Inflammatory macrophage treated with lipopolysaccharide for 1 hour (primary cell): ENCODE measurements at regions not wholly inside any gene's neighbourhood (a gene's known extent, or its start where the extent isn't known, plus 50 kb on each side); places are given as distances from the start of the nearest gene placed in this dataset.
"Not testable (repeated sequence)": the region's sequence is repeated elsewhere in the genome, so short reads cannot be mapped to it uniquely, and the experiment has no call there.

Experiments used
- DNase-seq, 2 donors: peaks; one replicate each; pipeline ENCODE4 v3.0.0-alpha.2; 2020 to 2022

DNA sequence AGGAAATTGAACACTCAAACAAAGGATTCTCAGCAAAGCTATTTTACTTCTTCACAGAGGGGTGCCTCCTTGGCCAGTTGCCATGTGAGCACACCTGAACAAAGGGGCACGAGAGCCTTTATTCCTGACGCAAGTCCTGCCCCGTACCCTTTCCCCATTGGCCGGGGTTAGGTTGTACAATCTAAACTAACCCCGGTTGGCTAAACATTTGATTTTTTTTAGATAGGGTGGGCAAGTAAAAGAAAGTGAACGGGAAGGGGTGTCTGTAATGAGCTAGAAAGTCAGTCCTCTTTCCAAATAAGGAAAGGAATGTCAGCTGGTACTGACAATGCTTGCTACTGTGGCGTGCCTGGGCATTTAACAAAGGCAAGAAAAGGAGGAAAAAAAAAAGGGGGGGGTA is 135.5 kb upstream of the CDKN3 start:
- DNase-seq: no peak

GRCh38 chr14:54266616-54267015 is 130.2 kb upstream of the CDKN3 start:
- DNase-seq: not testable (repeated sequence)

DNA sequence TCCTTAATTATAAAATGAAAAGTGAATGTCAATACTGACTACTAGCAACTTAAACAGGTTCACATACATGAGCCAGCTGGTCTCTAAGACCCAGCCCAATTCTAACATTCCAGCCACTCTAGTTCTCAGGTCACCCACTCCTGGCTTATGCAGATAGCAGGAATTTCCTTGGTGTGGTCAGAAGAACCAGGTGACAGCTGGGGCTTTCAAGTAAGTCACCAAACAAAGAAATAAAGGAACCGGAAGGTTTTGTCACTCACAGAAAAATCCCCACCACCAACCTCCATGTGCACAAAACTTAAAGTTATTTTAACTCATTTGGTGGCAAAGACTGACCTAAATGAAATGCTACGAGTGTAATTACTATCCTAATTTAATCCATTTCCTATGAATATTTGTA is 129.6 kb upstream of the CDKN3 start:
- peak in 1 of 2 donors; percentile 69 for DNase-seq

GRCh38 chr14:54275997-54276725 is 120.6 kb upstream of the CDKN3 start:
- no peak for DNase-seq

GRCh38 chr14:54278087-54278486 is 118.7 kb upstream of the CDKN3 start:
- no peak for DNase-seq

- DNase-seq: no peak
These were observed 118.0 kb upstream of the CDKN3 start for GRCh38 chr14:54278665-54279295.

DNA sequence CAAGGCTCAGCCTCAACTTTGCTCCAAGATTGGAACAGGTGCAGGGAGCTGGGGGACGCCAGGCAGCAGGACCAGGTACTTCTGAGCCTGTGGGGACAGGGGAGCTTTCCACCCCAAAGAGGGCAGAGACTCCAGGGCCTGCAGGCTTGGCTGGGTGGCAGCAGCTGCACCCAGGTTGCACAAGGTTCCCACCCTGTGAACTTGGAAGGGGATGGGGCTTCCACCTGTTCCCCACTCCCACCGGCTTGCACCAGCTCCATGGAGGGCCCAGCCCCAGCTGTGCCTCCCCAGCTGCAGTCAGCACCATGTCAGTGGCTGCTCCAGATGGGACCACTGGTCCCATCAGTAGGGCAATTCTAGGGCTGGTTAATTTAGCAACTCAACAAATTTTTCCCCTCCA is 114.0 kb upstream of the CDKN3 start:
- no peak for DNase-seq

DNA sequence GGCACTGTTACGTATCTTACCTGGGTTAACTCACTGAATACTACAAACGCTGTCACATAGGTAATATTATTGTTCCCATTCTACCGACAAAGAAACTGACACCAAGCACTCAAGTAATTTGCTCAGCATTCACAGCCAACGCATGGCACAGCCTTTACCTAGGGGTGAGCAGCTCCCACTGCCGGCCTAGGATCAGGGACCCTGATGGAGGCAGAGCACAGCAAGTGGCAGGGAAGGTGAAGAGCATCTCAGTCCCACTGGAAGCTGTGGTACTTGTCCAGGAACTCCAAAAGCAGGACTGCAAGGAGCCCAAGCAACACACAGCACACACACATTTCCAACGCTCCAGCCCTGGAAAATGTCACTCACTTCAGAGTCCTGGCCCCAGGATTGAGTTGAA is 111.8 kb upstream of the CDKN3 start:
- DNase-seq: no peak

GRCh38 chr14:54291491-54292191 is 105.2 kb upstream of the CDKN3 start:
- no peak for DNase-seq

DNA sequence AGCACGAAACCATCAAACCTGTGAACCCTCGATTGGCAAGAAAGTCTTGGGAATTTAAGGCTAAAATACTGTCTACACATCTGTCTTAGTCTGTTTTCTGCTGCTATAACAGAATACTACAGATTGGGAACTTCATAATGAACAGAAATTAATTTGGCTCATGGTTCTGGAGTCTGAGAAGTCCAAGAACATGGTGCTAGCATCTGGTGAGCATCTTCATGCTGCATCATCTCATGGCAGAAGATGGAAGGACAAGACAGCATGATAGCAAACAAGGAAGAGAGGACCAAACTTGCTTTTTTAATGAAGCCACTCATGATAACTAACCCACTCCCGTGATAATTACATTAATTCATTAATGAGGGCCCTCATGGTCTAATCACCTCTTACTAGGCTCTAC is 102.0 kb upstream of the CDKN3 start:
- no peak for DNase-seq

DNA sequence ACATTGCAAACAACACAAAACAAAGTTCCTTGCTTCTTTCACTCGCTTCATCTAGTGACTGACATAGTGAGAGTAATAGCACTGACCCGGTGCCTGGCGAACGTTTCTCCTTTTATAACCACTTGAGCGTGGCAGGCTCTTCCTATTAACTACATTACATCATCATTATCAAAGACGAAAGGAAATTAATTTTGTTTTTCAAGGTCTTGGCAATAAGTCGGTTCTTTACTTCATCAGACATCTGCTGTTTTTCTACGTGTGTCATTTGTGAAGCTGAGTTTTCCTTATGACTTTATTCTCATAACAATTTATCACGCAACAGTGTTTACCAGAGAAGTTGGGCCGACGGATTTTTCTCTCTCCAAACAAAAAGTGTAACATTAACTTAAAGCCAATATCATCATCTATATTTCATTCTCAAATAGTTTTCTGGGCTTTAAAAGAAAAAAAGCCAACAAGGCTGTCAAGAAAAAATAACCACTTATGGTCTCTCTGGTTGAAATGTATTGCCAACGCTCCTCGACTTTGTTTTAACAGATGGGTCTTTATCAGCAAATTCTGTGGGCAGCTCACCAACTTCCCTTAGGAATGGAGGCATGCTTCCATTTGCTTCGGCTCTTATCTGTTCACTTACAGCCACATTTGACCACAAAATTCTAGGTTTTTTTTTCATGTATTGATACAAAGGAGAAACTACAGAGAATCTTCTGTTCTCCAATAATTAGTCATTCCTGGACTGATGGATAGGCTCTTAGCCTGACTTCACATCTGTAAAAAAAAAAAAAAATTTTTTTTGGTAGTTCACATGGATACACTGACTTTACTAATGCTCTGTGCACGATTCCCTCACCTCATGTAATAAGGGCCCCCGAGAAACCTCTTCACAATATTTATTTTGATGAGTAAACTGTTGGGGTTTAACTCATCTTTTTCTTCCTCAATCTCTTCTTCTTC is 97.1 kb upstream of the CDKN3 start:
- DNase-seq: no peak

DNA sequence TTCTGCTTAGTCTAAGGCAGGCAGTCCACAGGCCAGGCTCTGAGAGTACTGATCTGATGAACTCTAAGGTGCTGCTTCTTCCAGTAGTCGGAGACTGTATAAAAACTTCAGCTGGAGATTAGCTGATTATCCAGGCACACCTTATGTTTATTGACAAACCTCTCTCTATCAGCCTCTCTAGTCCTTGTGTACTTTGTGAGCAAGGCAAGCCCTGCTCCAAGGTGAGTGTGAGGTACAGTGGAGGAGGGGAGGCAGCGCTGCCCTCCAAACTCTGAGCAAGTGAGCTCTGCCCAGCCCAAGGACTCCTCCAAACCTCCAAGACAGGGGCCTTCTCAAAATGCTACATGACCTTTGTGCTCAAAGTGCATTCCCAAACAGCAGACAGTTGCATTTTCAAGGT is 95.9 kb upstream of the CDKN3 start:
- DNase-seq: no peak

GRCh38 chr14:54301359-54301758 is 95.4 kb upstream of the CDKN3 start:
- peak; percentile 49 to 68 for DNase-seq

DNA sequence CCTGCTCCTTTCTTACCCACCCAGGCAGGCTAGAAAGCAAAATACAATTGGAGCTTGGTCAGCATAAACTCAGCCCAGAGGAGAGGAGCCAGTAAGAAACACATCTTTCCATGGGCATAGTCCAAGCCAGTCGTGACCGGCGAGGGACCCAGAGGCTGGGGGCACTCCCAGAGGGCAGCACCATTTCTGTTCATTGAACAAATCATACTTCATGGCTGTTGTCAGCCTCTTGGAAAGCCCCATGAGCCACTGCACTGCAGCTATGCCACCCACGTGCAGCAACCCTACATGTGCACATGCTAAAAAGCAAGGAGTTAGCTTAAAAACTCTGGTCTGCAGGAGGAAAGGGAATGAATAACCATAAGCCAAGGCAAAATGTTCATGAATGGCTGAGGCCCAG is 90.0 kb upstream of the CDKN3 start:
- no peak for DNase-seq

DNA sequence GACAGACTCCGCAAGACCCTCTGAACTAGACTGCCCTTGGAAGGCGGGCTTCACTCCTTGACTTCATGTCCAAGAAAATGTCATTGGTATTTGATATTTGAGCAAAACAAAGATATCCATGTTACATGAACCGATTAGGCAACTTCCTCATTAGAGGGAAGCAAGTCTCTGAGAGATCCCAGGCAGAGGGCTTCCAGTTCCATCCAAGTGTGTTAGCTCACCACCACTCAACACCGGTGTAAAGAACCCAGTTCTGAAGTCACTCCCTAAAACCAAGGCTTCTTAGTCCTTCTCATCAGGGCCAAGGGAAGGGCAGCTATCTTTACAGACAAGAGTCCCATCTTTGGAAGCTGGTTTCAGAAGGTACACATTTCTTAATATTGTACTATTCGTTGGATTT is 87.2 kb upstream of the CDKN3 start:
- peak in 1 of 2 donors; percentile 4 for DNase-seq

DNA sequence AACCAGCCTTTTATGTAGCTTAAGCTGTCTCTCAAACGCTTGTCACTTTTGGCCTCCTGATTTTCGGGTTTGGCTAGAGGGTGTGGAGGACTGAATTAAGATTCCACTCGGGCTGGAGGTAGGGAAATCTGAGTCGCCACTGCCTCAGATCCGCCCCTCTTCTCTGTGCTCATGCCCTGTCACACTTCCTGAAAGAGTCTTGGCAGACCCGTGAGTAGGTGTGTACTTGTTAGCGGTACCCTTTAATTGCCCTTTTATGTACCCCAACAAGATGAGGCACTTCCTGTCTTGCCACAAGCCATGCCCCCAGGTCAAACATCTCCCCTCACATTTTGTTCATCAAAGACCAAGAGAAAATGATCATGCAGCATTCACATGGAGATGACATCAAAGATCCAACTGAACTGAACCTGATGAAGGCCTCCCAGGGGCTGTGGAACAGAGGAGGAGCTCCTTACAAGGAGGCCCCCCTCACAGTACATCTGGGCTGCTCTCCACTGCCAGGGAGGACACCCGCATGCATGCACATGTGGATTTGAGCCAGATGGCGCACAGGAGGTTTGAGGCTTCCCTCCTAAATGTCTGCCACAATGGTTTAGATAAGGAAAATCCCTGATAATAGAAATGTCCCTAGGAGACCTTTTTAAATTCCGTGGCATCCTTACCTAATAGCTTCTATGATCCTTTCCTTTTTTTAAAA is 86.5 kb upstream of the CDKN3 start:
- DNase-seq: no peak

DNA sequence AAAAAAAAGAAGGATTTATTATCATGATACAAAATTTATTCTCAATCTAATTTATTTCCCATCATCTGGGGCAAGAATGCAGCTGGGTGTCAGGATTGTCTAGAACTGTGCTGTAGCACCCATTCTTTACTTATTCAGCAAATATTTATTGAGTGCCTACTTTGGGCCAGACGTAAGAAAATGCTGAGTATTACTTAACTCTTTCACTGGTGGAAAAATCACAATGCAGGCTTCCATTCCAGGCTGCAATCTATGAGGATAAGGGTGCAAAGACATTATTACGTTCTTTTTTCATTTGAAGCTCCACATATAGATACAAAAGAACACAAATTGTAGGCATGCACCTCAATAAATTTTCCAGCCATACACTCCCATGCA is 86.0 kb upstream of the CDKN3 start:
- DNase-seq: no peak

DNA sequence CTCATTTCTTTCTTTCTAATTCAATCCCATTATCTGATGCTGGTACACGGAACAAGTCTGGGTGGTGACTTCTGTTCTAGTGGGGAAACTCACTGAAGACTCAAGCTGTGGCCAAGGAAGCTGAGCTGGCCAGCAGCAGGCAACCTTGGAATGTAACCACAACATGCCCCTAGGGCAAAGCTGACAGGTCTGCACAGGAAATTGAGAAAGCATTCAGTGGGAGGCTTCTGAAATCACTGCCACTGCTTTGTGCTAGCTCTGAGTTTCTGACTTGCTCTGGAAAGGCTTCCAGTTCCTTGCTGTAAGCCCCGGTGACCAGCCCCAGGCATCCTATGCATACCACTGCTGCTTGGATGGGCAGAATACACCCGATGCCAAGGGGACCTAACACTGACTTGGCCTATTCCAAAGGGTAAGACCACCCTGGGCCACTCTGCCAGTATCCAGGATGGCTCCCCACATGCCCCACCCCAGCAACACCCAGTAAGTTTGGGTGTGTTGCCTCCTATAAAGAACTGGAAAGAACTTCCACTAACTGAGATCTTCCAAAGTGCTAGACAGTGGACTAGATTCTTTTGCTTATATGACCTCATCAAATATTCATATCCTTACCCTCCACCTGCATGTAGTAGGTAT is 84.5 kb upstream of the CDKN3 start:
- peak in 1 of 2 donors; percentile 7 for DNase-seq

DNA sequence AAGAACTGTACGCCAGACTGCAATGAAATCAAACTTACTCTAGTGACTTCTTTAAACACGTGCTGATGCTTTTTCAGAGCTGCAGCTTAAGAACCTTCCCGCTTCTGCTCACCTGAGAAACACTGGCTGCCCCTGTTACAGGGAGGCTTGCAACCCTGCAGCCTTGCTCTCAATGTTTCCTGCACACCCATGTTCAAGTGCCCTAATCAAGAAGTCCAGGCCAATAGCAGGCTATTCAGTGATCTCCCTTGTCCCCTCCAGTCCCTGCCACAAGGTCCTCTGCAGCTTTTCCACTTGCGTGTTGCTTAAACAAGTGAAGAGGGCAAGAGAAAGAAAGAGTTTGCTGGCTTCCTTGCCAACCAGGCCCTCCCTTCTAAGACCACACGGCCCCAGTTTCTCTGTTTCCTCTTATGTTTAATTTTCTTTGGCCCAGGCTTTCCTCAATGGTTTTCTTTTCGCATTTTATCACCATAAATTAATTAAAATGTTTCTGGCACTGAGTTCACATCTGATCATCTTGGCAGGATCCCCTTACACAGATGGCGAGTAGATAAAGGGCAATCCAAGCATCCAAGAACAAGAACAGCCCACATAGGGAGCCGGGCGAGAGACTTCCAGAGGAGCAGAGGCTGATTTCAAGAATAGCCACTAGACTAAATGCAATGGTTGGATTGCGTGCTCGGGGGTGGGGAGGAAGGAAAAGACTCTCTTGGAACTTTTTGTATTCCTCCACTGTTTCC is 82.3 kb upstream of the CDKN3 start:
- DNase-seq: no peak

DNA sequence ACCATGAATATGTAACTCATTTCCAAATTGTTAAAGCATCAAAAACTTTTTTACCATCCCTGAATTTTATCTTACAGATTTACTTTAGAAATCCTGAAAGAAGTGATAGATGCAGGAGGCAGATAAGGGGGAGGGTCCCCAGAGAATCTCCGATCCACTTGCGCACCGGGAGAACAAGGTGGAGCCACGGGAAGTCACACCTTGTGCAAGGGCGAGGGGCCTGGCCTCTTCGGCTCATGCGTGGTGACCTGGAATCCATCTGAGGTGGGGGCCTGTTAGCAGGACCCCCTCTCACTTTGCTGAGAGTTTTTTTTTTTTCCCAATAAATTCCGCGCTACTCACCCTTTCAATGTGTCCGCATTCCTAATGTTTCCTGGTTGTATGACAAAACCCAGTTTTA is 80.2 kb upstream of the CDKN3 start:
- no peak for DNase-seq

DNA sequence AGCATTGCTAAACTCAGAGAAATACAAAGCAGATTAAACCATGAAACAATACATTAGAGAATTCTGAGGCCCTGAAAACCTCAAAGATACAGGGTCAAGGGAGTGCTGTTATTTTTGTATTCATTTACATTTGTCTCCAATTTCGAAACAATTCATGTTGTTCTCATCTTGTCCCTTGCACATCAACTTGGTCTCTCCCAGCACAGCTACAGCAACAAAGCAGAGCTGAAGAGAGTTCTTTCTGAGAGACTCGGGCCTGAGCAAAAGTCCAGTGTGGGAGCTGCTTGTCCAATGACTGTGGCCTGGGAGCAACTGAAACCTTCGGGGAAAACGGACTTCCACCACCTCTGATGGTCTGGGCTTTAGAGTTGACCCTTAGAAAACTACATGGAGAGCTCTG is 79.4 kb upstream of the CDKN3 start:
- DNase-seq: no peak
